GM19395 (cell line): ENCODE measurements at regions not wholly inside any gene's neighbourhood (a gene's known extent, or its start where the extent isn't known, plus 50 kb on each side); places are given as distances from the start of the nearest gene placed in this dataset.

Source experiments
- ATAC-seq: cut with Tn5 transposase; IDR thresholded peaks from one replicate; pipeline ENCODE4 v1.9.1; 2021; ENCODE audit warnings: mild to moderate bottlenecking, moderate library complexity; ENCODE audit not compliant: unreplicated experiment

GRCh38 chr6:92828788-92829187, 590.6 kb downstream of the EPHA7 start:
- ATAC-seq = no peak

DNA sequence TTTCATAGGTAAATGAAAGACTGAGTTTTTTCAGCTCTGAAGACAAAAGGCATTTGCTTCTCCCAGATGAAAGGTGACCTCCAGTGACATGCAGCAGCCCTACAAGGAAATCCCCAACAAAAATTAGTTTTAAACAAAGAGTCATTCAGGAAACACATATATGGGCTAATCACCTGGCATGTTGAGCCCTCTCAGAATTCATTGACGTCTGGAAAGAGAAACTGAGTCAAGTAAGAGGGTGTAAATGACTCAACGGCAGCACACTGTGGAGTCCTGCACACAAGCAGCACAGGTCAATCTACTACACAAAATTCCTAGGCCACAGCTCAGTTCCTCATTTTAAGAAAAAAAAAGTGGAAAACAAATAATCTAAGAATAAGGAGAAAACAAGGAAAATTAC, 592.3 kb downstream of the EPHA7 start:
- ATAC-seq = no peak

DNA sequence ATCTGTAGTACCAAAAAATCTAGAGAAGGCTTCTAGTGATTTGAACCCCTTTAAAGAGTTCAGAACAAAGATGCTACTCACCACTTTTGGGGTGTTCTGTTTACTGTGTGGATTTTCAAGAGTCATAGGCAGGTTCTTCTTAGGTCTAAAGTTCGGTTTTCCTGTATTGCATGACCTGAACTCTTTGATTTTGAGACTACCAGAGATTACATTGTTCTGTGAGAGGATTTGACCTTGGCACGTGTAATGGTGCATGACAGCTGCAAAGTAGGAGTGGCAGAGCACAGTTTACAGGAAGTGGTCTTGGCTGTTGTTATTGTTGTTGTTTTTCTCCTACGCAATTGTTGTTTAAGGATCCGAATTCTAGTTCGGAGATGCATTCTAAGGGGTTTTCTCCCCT, 592.7 kb downstream of the EPHA7 start:
- ATAC-seq = no peak

GRCh38 chr6:92822222-92822621, 597.1 kb downstream of the EPHA7 start:
- ATAC-seq = no peak

GRCh38 chr6:92820601-92821000, 598.8 kb downstream of the EPHA7 start:
- no peak for ATAC-seq

DNA sequence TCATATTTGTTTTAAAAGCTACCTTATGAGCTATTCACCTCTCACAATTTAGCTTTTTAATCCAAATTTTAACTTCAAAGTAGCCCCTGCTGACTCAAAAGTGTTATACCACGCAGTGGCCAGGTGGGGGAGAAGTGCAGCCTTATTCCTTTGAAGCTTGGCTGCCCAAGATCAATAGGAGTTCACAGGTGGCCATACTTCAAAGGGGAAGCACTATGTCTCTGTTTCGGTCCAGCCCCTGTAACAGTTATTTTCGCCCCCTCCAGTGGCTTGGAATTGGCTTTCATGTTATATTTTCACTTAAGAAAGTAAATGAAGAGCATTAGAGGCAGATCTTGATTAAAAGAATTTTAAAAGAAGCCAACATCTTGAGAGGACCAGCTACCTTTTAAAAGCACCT, 608.4 kb downstream of the EPHA7 start:
- ATAC-seq = peak; percentile 99

DNA sequence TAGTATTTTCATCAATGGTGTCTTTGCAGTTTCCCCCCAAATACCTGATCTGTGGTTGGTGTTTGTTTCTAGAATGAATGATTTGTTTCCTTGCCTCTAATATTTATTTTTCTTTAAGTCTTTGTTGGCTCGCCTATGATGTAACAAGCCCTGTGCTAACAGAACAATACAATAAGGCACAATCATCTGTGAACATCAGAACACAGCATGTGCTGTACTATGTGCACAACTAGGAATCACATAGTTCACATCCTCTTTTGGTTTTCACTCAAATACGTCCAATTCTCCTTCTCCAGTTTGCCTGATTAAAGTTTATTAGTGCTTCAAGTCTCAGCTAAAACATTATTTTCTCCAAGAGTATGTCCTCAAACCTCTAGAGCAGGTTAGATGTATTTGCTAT, 613.1 kb downstream of the EPHA7 start:
- no peak for ATAC-seq

GRCh38 chr6:92791403-92791802, 628.0 kb downstream of the EPHA7 start:
- no peak for ATAC-seq

DNA sequence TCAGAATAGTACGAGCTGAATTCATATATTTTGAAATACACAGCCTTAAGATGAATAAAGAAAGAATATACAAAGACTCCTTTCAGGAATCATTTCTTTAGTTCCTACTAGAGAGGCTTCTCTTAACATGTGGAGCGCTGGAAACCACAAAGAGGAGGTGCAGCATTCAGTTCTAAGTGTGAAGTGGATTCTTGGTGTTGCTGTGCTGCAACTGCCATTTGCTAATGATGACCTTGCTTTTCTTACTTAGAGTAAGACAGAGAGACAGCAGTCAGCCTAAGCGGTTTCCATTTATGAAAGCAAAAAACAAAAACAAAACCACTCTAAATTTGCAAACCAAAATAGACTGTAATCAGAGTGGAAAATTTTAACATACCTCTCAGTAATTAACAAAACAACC, 629.0 kb downstream of the EPHA7 start:
- no peak for ATAC-seq

DNA sequence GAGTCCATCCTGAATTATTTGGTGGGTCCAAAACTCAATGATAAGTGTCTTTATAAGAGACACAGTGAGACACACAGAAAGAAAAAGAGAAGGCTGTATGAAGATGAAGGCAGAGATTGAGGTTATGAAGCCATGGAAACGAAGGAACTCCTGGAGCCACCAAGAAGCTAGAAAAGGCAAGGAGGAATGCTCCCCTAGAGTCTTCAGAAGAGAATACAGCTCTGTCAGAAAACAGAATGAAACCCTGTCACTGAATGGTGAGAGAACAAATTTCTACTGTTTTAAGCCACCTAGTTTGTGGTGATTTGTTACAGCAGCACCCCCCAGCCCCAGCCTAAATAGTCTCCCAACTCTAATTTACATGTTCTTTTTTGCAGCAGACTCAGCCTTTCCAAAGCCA, 635.1 kb downstream of the EPHA7 start:
- ATAC-seq = no peak

GRCh38 chr6:92779746-92780145, 639.6 kb downstream of the EPHA7 start:
- ATAC-seq = no peak

DNA sequence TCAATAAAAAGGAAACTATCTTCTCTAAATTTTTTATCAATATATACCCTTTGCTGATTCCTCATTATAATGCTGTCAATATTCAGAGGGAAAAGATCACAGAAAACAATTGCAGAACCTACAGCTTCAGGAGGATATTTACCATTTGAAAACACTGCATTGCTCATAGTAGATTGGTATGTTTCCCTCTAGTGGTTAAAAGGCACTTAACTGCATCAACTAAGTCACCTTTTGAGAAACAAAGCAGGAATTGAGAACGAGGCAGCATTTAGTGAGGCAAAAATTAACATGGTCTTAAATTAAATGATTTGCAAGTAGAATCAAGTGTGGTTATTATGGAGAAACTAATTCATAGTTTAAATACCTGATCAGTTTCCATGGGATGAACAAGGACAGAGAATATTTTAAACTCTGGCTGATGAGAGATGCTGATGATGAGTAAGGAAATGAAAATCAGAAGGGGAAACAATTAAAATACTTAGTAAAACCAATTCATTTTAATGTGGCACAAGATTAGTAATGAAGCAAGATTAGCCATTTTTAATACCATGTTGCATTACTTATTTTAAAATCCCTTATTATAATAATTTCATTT, 642.1 kb downstream of the EPHA7 start:
- no peak for ATAC-seq

DNA sequence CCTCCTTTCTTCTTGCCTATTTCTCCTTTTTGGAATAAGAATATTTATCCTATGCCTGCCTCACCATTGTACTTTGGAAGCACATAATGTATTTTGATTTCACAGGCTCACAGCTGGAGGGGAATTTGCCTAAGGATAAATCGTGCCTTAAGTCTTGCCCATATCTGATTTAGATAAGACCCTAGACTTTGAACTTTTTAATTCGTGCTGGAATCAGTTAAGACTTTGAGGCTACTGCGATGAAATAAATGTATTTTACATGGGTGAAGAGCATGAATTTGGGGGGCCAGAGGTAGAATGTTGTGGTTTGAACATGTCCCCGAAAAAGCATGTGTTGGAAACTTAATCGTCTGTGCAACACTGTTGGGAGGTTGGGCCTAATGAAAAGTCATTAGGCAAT, 648.8 kb downstream of the EPHA7 start:
- no peak for ATAC-seq

GRCh38 chr6:92767101-92767500, 652.3 kb downstream of the EPHA7 start:
- ATAC-seq = no peak

DNA sequence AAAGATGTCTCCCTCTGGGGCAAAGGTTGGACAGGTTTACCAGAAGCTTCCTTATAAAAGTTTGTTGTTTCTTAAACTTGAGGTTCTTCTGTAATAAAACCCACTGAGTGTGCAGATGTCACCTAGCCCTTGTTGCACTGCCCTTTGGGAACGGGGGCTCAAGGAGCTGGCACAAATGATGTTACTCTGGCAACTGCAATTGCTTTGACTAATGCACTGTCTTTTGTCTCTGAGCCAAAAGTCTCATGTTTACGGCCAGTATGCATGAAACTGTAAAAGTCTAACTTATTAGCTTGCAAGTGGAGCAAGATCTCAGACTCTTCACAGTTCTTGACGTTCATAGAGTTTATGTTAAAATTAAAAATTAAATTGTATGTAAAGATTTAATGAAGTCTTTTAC, 655.7 kb downstream of the EPHA7 start:
- ATAC-seq = no peak

DNA sequence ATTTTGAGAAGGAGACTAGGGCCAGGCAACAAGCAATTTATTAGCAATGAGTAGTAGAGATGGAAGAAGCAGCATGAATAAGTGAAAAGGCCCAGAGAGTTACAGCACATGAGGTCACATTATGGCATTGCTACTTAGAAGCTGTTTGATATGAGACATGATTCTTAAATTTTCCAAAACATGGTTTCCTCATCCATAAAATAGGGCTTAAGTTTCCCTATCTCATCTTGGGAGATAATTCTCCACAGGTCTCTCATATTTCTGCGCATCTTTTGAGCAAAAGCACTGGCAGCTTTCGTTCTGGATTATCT, 656.1 kb downstream of the EPHA7 start:
- no peak for ATAC-seq

DNA sequence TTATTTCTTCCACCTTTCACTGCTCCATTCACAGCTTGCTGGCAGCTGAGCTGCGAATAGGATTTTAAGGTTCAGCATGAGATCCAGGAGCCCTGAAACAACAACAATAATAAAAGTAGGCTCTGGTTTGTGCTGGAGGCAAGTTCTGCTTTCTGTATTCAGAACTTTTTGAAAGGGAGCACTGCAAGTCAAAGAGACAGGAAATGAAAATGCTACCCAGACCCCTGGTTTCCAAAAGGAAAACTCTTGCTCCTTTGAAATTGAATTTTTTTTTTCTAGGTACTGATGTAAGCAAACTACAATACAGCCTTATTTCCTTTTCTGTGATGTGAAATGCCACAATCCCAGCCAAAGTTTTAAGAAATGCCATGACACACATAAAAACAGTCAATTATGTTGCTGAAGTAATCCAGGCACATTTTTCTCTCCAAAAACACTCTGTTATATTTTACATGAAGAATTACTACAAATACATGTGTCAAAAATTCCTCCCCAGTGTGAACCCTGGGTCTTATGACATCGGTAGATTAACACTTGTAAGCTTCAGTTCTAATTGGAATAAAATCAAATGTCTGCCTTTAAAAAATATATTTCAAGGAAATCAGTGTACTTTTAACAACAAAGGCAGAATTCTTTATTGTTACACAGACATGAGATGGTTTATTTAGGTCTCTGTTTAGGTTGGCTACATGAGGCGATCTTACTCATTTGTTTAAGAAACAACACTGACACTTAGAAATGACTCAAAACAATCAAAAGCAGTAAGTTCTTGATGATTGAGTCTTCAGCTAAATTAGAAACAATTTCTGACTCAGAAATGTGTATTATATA, 656.7 kb downstream of the EPHA7 start:
- no peak for ATAC-seq

DNA sequence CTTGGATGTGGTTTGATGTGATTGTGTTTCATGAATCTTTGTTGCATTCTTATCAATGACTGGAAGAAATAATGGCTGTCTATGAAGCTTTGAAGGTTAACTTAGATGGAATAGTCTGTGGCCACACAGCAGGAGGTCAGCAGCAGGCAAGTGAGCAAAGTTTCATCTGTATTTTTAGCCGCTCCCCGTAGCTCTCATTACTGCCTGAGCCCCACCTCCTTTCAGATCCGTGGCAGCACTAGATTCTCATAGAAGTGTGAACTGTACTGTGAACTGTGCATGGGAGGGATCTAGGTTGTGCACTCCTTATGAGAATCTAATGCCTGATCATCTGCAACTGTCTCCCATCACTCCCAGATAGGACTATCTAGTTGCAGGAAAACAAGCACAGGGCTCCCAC, 660.2 kb downstream of the EPHA7 start:
- no peak for ATAC-seq

DNA sequence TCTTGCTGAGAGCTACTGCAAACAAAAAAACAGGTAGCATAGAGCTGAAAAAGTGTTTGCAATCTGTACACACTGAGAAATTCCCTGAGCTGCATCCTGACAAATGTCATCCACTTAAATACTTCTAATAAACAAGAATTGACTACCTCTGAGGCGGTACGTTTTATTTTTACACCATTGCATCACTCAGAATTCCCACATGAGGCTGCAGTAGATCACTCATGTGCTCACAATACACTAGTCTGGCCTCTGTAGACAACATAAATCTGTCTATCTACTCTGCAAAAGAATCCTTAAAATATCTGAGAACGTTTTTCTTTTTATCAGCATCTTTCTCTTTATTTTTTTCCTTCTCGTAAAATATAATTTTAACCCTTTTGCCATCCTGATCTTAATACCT, 661.4 kb downstream of the EPHA7 start:
- ATAC-seq = no peak

GRCh38 chr6:92756912-92757311, 662.4 kb downstream of the EPHA7 start:
- ATAC-seq = no peak

- ATAC-seq = no peak
Observed at GRCh38 chr6:92753956-92754355, 665.4 kb downstream of the EPHA7 start.

DNA sequence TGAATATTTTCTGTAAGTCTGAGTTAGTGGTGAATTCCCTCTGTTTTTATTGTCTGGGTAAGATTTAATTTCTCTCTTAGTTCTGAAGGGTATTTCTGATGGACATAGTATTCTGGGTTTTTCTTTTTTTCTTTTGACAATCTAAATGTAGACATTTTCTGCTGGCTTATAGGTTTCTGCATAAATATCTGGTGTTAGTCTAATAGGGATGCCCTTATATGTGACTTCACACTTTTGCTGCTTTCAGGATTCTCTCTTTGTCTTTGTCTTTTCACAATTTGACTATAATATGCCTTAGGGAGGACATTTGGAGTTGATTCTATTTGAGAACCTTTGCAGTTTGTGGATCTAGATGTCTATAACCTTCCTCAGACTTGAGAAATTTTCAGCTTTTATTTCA, 667.2 kb downstream of the EPHA7 start:
- ATAC-seq = no peak

DNA sequence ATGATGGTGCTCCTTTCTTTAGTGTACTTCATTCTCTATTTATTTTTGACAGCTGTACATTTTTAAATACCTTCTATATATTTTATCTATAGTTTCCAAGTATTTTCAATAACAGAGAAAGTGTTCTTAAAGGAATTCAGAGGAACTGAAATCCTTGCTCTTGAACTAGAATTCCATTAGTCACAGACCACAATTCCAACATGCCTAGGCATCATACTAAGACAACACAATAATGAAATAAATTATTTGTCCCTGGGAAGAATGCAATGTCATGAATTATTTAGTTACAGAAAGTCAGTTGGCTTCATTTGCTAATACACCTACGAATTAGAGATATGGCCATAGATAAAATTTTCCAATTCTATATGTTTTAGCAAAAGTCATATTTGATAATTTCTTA, 671.2 kb downstream of the EPHA7 start:
- no peak for ATAC-seq
